ENCODE measurements at regions not wholly inside any gene's neighbourhood (a gene's known extent, or its start where the extent isn't known, plus 50 kb on each side); places are given as distances from the start of the nearest gene placed in this dataset.

- no peak for TF ChIP-seq KDM1A (IDR thresholded peaks at IDR 0.05; ENCODE audit: low read depth)
- DNase-seq (ENCODE audit: low read depth in 1 of 2, low spot score in 1 of 2) (no peak), FAIRE-seq (no peak), ATAC-seq (no peak)
- Histone ChIP-seq H3K4me3 (no peak overlapping the region), H3K27ac (no peak overlapping the region), H3K4me1 (0 out of 3 replicates have a peak, but pooled peaks cover under 1% of the 10 kb centered on the region), H3K4me2 (no peak overlapping the region), H3K9me3 (no peaks in the 10 kb centered on the region)
- WGBS (ENCODE audit: missing lambda C conversion rate) = 61% methylated on average over 5 of the region's 5 CpGs
- ChIA-PET CTCF (interaction anchor here (0.6 to 2.2 kb wide), 4 partner anchors 9 to 276 kb away, joined by 3 to 10 read pairs (median 4); no protein-coding TSS in a partner anchor), POLR2A (no interaction called here)
These were observed 159.8 kb upstream of the TSC22D2 start for GRCh38 chr3:150248116-150248887.

- ChIA-PET POLR2A (no interaction called here), CTCF (interaction anchor here (1.5 to 2.2 kb wide), 2 partner anchors 9 to 27 kb away, joined by 3 to 10 read pairs; no protein-coding TSS in a partner anchor)
- no peak for FAIRE-seq
- no peaks in the 10 kb centered on the region for H3K4me1 ChIP-seq
- TF ChIP-seq EP300 (IDR thresholded peaks at IDR 0.05) (no peak), MAZ (IDR thresholded peaks at IDR 0.05; ENCODE audit: borderline replicate concordance, low read depth, low read length) (no peak), HOXB13 (CRISPR knock-in tag; IDR thresholded peaks at IDR 0.05; ENCODE audit: low read depth) (no peak), ATOH8 (CRISPR knock-in tag; IDR thresholded peaks at IDR 0.05; ENCODE audit: low read depth) (no peak), NPAS2 (CRISPR knock-in tag; IDR thresholded peaks at IDR 0.05; ENCODE audit: borderline replicate concordance) (no peak), RARB (CRISPR knock-in tag; IDR thresholded peaks at IDR 0.05) (no peak), CEBPB (IDR thresholded peaks at IDR 0.05) (no peak), FOXS1 (CRISPR knock-in tag; IDR thresholded peaks at IDR 0.05) (no peak), JUN (IDR thresholded peaks at IDR 0.05) (no peak), MAX (IDR thresholded peaks at IDR 0.05) (no peak), EHMT2 (IDR thresholded peaks at IDR 0.05; ENCODE audit: low read depth) (no peak), JUNB (IDR thresholded peaks at IDR 0.05) (no peak), CBX2 (IDR thresholded peaks at IDR 0.05; ENCODE audit: borderline replicate concordance, low read depth) (no peak), RCOR1 (IDR thresholded peaks at IDR 0.05; ENCODE audit: low read depth, low read length) (no peak), USF2 (IDR thresholded peaks at IDR 0.05) (no peak)
- 85% methylated on average over 4 of the region's 6 CpGs for WGBS (ENCODE audit: missing lambda C conversion rate)
- H3K9me3 ChIP-seq = no peaks in the 10 kb centered on the region
- no peak for DNase-seq (ENCODE audit: low read depth in 1 of 2, low spot score in 1 of 2)
- no peak overlapping the region for H3K4me3 ChIP-seq
- H3K4me2 ChIP-seq = no peak overlapping the region
- H3K27ac ChIP-seq = no peak overlapping the region
- no peak for ATAC-seq
These were observed 160.7 kb upstream of the TSC22D2 start for GRCh38 chr3:150247441-150247840.

- H3K9me3 ChIP-seq = no peaks in the 10 kb centered on the region
- ATAC-seq (no peak), DNase-seq (ENCODE audit: low read depth in 1 of 2, low spot score in 1 of 2) (no peak), FAIRE-seq (no peak)
- TF ChIP-seq JUN (IDR thresholded peaks at IDR 0.05) = no peak
- no peak for TF ChIP-seq NPAS2 (CRISPR knock-in tag; IDR thresholded peaks at IDR 0.05; ENCODE audit: borderline replicate concordance)
- no peak for TF ChIP-seq CHD2 (IDR thresholded peaks at IDR 0.05; ENCODE audit: low read length, partially characterized antibody)
- no peak for TF ChIP-seq ZNF302 (CRISPR knock-in tag; IDR thresholded peaks at IDR 0.05)
- TF ChIP-seq RNF2 (IDR thresholded peaks at IDR 0.05; ENCODE audit: borderline replicate concordance, low read depth) = no peak
- TF ChIP-seq KDM5A (IDR thresholded peaks at IDR 0.05) = no peak
- no peak for TF ChIP-seq HOXA7 (CRISPR knock-in tag; IDR thresholded peaks at IDR 0.05)
- no peak for TF ChIP-seq GATA3 (IDR thresholded peaks at IDR 0.05; ENCODE audit: borderline replicate concordance)
- no peak for TF ChIP-seq ELK1 (IDR thresholded peaks at IDR 0.05; ENCODE audit: low read depth, low read length)
- TF ChIP-seq ZSCAN20 (CRISPR knock-in tag; IDR thresholded peaks at IDR 0.05) = no peak
- TF ChIP-seq PBX3 (IDR thresholded peaks at IDR 0.05) = no peak
- no peak for TF ChIP-seq MYC (IDR thresholded peaks at IDR 0.05; ENCODE audit: borderline replicate concordance, low read length)
- TF ChIP-seq USF2 (IDR thresholded peaks at IDR 0.05) = no peak
- peaks cover 6% of the 10 kb centered on the region; the same call in 1 of the 3 replicates for H3K4me1 ChIP-seq
- H3K4me2 ChIP-seq = no peak overlapping the region
- CTCF ChIA-PET = interaction anchor here (1.3 to 3.4 kb wide), 2 partner anchors 15 to 17 kb away, joined by 3 to 13 read pairs; no protein-coding TSS in a partner anchor
- POLR2A ChIA-PET = no interaction called here
- no peak overlapping the region for H3K4me3 ChIP-seq
- WGBS (ENCODE audit: missing lambda C conversion rate) = 93% methylated on average over 3 of the region's 3 CpGs
- H3K27ac ChIP-seq = no peak overlapping the region
These were observed 164.6 kb upstream of the TSC22D2 start for GRCh38 chr3:150243466-150243865.

All from A549 (cell line).